Spleen (tissue), 11 donors: ENCODE measurements at regions not wholly inside any gene's neighbourhood (a gene's known extent, or its start where the extent isn't known, plus 50 kb on each side); places are given as distances from the start of the nearest gene placed in this dataset.

Source experiments
- DNase-seq: peaks from one replicate; pipeline ENCODE4 v3.0.0-alpha.2; 2020
- H3K27ac ChIP-seq, 8 donors: fragments of 200-600 bp; sonication (generic) in 7 of 8; 1 replicate in 4 of 8; 2 replicates in 4 of 8; pipeline versions ENCODE4 v1.5.0 to v1.8.0; 2016 to 2021; ENCODE audit warnings: inconsistent platforms in 4 of 8, mild to moderate bottlenecking in 4 of 8, moderate library complexity in 1 of 8
- H3K27me3 ChIP-seq, 7 donors: fragments of 200-600 bp; sonication (generic) in 6 of 7; replicated peaks in 1 of 7; 1 replicate in 4 of 7; 2 replicates in 3 of 7; pipeline versions ENCODE4 v1.5.0 to v1.8.0; 2016 to 2021; ENCODE audit warnings: inconsistent platforms in 3 of 7, mild to moderate bottlenecking in 1 of 7
- H3K36me3 ChIP-seq, 6 donors: fragments of 200-600 bp; sonication (generic) in 5 of 6; 1 replicate in 4 of 6; 2 replicates in 2 of 6; pipeline versions ENCODE4 v1.5.0 to v1.8.0; 2016 to 2021; ENCODE audit warnings: inconsistent platforms in 2 of 6
- H3K4me1 ChIP-seq, 6 donors: fragments of 200-600 bp; sonication (generic) in 5 of 6; 1 replicate in 3 of 6; 2 replicates in 3 of 6; pipeline versions ENCODE4 v1.5.0 to v1.8.0; 2016 to 2021; ENCODE audit warnings: inconsistent platforms in 3 of 6
- H3K4me3 ChIP-seq, 8 donors: fragments of 200-600 bp; sonication (generic) in 7 of 8; 1 replicate in 4 of 8; 2 replicates in 4 of 8; pipeline versions ENCODE4 v1.5.0 to v1.8.0; 2016 to 2021; ENCODE audit warnings: inconsistent platforms in 4 of 8, mild to moderate bottlenecking in 4 of 8, moderate library complexity in 2 of 8
- H3K9me3 ChIP-seq, 8 donors: fragments of 200-600 bp; sonication (generic) in 7 of 8; 1 replicate in 4 of 8; 2 replicates in 4 of 8; pipeline versions ENCODE4 v1.5.0 to v1.8.0; 2016 to 2021; ENCODE audit warnings: inconsistent platforms in 4 of 8
- POLR2A ChIP-seq, 3 donors: fragments of 450-650 bp; IDR thresholded peaks; one replicate each; pipeline ENCODE4 v1.5.1; 2017; ENCODE audit warnings: antibody characterized with exemption in 3 of 3, mild to moderate bottlenecking in 1 of 3
- POLR2AphosphoS5 ChIP-seq, 3 donors: sonication (generic); formaldehyde crosslinking; IDR thresholded peaks; one replicate each; pipeline ENCODE4 v1.5.1; 2017; ENCODE audit warnings: antibody characterized with exemption in 3 of 3
- WGBS, 5 donors: extraction: QIAGEN DNeasy Blood & Tissue Kit in 3 of 5; methylation state at CpG; one replicate each; pipeline versions ENCODE4 v1.1.5 to v1.1.7; 2013 to 2018; 5-methylcytosine and 5-hydroxymethylcytosine counted together
- intact Hi-C: fragments of 100-400 bp; cut with DNase I; formaldehyde crosslinking; loops from one replicate; pipeline ENCODE4 v1.15.0; 2023; ENCODE audit warnings: low total_unique reads
- TF ChIP-seq, protein P1 (sequence below), 11 experiments: fragments of 200-600 bp in 7 of 11; fragments of 450-650 bp in 4 of 11; sonication (generic) in 4 of 11; IDR thresholded peaks in 8 of 11; conservative IDR thresholded peaks in 3 of 11; 1 replicate in 7 of 11; 2 replicates in 4 of 11; pipeline versions ENCODE4 v1.4.0 to v1.8.0; 2016 to 2021; ENCODE audit warnings: antibody characterized with exemption in 11 of 11, inconsistent platforms in 4 of 11, mild to moderate bottlenecking in 1 of 11
- donor health status: healthy with polysubstance abuse.
- donor health status: DM: no; HTN: no; CAD: no; lungs with moderate emphysema.
- donor health status: DM: no; HTN: no; CAD: no.
- donor health status: Bipolar disorder and iron deficiency.
- donor health status: healthy.
- donor health status: DM: no; HTN: no; CAD: no.
- donor health status: DM: yes; HTN: yes; CAD: no.

- TF ChIP-seq POLR2AphosphoS5 (IDR thresholded peaks at IDR 0.05) (no peak), POLR2A (IDR thresholded peaks at IDR 0.05) (no peak)
- TF ChIP-seq, protein P1, sequence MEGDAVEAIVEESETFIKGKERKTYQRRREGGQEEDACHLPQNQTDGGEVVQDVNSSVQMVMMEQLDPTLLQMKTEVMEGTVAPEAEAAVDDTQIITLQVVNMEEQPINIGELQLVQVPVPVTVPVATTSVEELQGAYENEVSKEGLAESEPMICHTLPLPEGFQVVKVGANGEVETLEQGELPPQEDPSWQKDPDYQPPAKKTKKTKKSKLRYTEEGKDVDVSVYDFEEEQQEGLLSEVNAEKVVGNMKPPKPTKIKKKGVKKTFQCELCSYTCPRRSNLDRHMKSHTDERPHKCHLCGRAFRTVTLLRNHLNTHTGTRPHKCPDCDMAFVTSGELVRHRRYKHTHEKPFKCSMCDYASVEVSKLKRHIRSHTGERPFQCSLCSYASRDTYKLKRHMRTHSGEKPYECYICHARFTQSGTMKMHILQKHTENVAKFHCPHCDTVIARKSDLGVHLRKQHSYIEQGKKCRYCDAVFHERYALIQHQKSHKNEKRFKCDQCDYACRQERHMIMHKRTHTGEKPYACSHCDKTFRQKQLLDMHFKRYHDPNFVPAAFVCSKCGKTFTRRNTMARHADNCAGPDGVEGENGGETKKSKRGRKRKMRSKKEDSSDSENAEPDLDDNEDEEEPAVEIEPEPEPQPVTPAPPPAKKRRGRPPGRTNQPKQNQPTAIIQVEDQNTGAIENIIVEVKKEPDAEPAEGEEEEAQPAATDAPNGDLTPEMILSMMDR (IDR thresholded peaks at IDR 0.05 in 8 of 11, conservative IDR thresholded peaks at IDR 0.05 in 3 of 11), result no peak
- Histone ChIP-seq H3K27me3 (peaks cover 0 to 22% (median 3%) of the 10 kb centered on the region in 7 donors), H3K27ac (no peak overlapping the region), H3K4me3 (no peak overlapping the region), H3K9me3 (no peaks in the 10 kb centered on the region), H3K4me1 (no peaks in the 10 kb centered on the region), H3K36me3 (no peaks in the 10 kb centered on the region)
- no peak for DNase-seq
- WGBS, 5 donors, result 67 to 80% (median 75%) methylated on average over 2 of the region's 2 CpGs
- intact Hi-C loops, result no loop called here
Measured at GRCh38 chr1:95312181-95312580, 78.2 kb downstream of the RWDD3 start.

DNA sequence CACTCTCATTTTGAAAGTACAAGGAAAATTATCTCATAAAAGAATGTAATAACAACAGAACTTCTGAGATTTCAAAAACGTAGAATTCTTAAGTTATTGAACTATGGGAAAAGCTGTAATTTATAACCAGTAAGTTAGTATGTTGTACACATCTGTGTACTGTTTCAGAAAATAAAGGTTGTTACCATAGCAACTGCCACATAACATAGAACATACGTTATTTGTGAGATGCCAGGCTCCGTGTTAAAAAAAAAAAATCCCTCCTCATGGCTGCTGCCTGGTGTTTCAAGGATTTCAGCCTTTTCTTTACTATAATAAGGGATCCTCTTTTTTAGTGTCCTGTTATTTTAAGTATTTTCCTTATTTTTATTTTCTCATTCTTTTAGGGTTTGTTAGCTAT lies 79.5 kb downstream of the RWDD3 start:
- Histone ChIP-seq H3K27ac (no peak overlapping the region), H3K27me3 (peaks cover 0 to 11% (median 0%) of the 10 kb centered on the region in 7 donors), H3K4me1 (no peaks in the 10 kb centered on the region), H3K36me3 (no peaks in the 10 kb centered on the region), H3K4me3 (no peak overlapping the region), H3K9me3 (no peaks in the 10 kb centered on the region)
- WGBS, 5 donors, result 64 to 85% (median 76%) methylated on average over 3 of the region's 3 CpGs
- intact Hi-C loops, result no loop called here
- TF ChIP-seq, protein P1 (IDR thresholded peaks at IDR 0.05 in 8 of 11, conservative IDR thresholded peaks at IDR 0.05 in 3 of 11), result no peak
- no peak for TF ChIP-seq POLR2A (IDR thresholded peaks at IDR 0.05)
- TF ChIP-seq POLR2AphosphoS5 (IDR thresholded peaks at IDR 0.05), result no peak
- no peak for DNase-seq

- 67 to 82% (median 79%) methylated on average over 3 of the region's 3 CpGs for WGBS, 5 donors
- no peaks in the 10 kb centered on the region for H3K4me1 ChIP-seq
- no peak for TF ChIP-seq POLR2A (IDR thresholded peaks at IDR 0.05)
- TF ChIP-seq, protein P1 (IDR thresholded peaks at IDR 0.05 in 8 of 11, conservative IDR thresholded peaks at IDR 0.05 in 3 of 11), result no peak
- no peak for TF ChIP-seq POLR2AphosphoS5 (IDR thresholded peaks at IDR 0.05)
- peaks cover 0 to 12% (median 0%) of the 10 kb centered on the region in 7 donors for H3K27me3 ChIP-seq
- H3K9me3 ChIP-seq, result no peaks in the 10 kb centered on the region
- DNase-seq, result no peak
- intact Hi-C loops, result no loop called here
- no peak overlapping the region for H3K27ac ChIP-seq
- H3K4me3 ChIP-seq, result no peak overlapping the region
- no peaks in the 10 kb centered on the region for H3K36me3 ChIP-seq
Measured at GRCh38 chr1:95321531-95321930, 87.5 kb downstream of the RWDD3 start.

GRCh38 chr1:95323123-95323522 lies 89.1 kb downstream of the RWDD3 start:
- H3K4me3 ChIP-seq, result no peak overlapping the region
- H3K36me3 ChIP-seq, result no peaks in the 10 kb centered on the region
- TF ChIP-seq, protein P1 (IDR thresholded peaks at IDR 0.05 in 8 of 11, conservative IDR thresholded peaks at IDR 0.05 in 3 of 11), result no peak
- TF ChIP-seq POLR2AphosphoS5 (IDR thresholded peaks at IDR 0.05), result no peak
- TF ChIP-seq POLR2A (IDR thresholded peaks at IDR 0.05), result no peak
- no peaks in the 10 kb centered on the region for H3K4me1 ChIP-seq
- peaks cover 0 to 12% (median 0%) of the 10 kb centered on the region in 7 donors for H3K27me3 ChIP-seq
- H3K9me3 ChIP-seq, result no peaks in the 10 kb centered on the region
- 64 to 80% (median 78%) methylated on average over 1 of the region's 1 CpG for WGBS, 5 donors
- no peak overlapping the region for H3K27ac ChIP-seq
- no peak for DNase-seq
- intact Hi-C loops, result no loop called here
